H9 (cell line): ENCODE measurements at regions not wholly inside any gene's neighbourhood (a gene's known extent, or its start where the extent isn't known, plus 50 kb on each side); places are given as distances from the start of the nearest gene placed in this dataset.

ENCODE experiments used
- DNase-seq: peaks from one replicate; pipeline ENCODE4 v3.0.0-alpha.2; 2017
- H2AFZ ChIP-seq: one replicate; pipeline ENCODE4 v1.6.1; 2013; ENCODE audit warnings: mild to moderate bottlenecking, low read length, control low read depth, moderate library complexity
- H2AK5ac ChIP-seq: 2 replicates; pipeline ENCODE4 v1.6.1; 2013; ENCODE audit warnings: low read length, control low read depth, mixed read lengths; ENCODE audit not compliant: insufficient read length
- H2BK120ac ChIP-seq: one replicate; pipeline ENCODE4 v1.6.1; 2013; ENCODE audit warnings: low read depth, mild to moderate bottlenecking, low read length, control low read depth, inconsistent platforms; ENCODE audit not compliant: poor library complexity, severe bottlenecking
- H2BK12ac ChIP-seq: 2 replicates; pipeline ENCODE4 v1.6.1; 2013; ENCODE audit warnings: low read length, control low read depth, mixed read lengths, low read depth; ENCODE audit not compliant: insufficient read length
- H2BK15ac ChIP-seq: 2 replicates; pipeline ENCODE4 v1.6.1; 2013; ENCODE audit warnings: low read depth, low read length, control low read depth
- H2BK20ac ChIP-seq: one replicate; pipeline ENCODE4 v1.6.1; 2013; ENCODE audit warnings: low read depth, mild to moderate bottlenecking, low read length, control low read depth, inconsistent platforms; ENCODE audit not compliant: poor library complexity, severe bottlenecking
- H2BK5ac ChIP-seq: 2 replicates; pipeline ENCODE4 v1.6.1; 2013; ENCODE audit warnings: low read length, control low read depth, mixed read lengths; ENCODE audit not compliant: insufficient read length
- H3K14ac ChIP-seq: 2 replicates; pipeline ENCODE4 v1.6.1; 2013; ENCODE audit warnings: low read length, control low read depth; ENCODE audit not compliant: insufficient read depth
- H3K18ac ChIP-seq: 2 replicates; pipeline ENCODE4 v1.6.1; 2013; ENCODE audit warnings: low read depth, mild to moderate bottlenecking, mixed read lengths, low read length, control low read depth; ENCODE audit not compliant: insufficient read length
- H3K23ac ChIP-seq: 2 replicates; pipeline ENCODE4 v1.6.1; 2013; ENCODE audit warnings: low read length, control low read depth, mixed read lengths, low read depth; ENCODE audit not compliant: insufficient read length
- H3K23me2 ChIP-seq: 2 replicates; pipeline ENCODE4 v1.6.1; 2013; ENCODE audit warnings: low read depth, mild to moderate bottlenecking, mixed read lengths, low read length, control low read depth; ENCODE audit not compliant: insufficient read length, poor library complexity, severe bottlenecking
- H3K27ac ChIP-seq: 2 replicates; pipeline ENCODE4 v1.5.1; 2013; ENCODE audit warnings: low read length, control low read depth, mixed read lengths, low read depth; ENCODE audit not compliant: insufficient read length
- H3K27me3 ChIP-seq: 2 replicates; pipeline ENCODE4 v1.6.1; 2013; ENCODE audit warnings: low read length, control low read depth, inconsistent platforms; ENCODE audit not compliant: insufficient read depth
- H3K4ac ChIP-seq: 2 replicates; pipeline ENCODE4 v1.6.1; 2013; ENCODE audit warnings: low read depth, mild to moderate bottlenecking, control low read depth, inconsistent platforms, low read length, moderate library complexity
- H3K4me1 ChIP-seq: 2 replicates; pipeline ENCODE4 v1.6.1; 2013; ENCODE audit warnings: low read length, control low read depth, inconsistent platforms; ENCODE audit not compliant: insufficient read depth
- H3K4me2 ChIP-seq: 2 replicates; pipeline ENCODE4 v1.6.1; 2013; ENCODE audit warnings: low read length, control low read depth, mixed read lengths; ENCODE audit not compliant: insufficient read length, insufficient read depth
- H3K56ac ChIP-seq: 2 replicates; pipeline ENCODE4 v1.6.1; 2013; ENCODE audit warnings: low read depth, mild to moderate bottlenecking, mixed read lengths, low read length, control low read depth; ENCODE audit not compliant: insufficient read length
- H3K79me1 ChIP-seq: 2 replicates; pipeline ENCODE4 v1.6.1; 2013; ENCODE audit warnings: low read depth, mild to moderate bottlenecking, moderate library complexity, low read length, control low read depth, inconsistent platforms; ENCODE audit not compliant: insufficient read depth, poor library complexity, severe bottlenecking
- H3K79me2 ChIP-seq: 2 replicates; pipeline ENCODE4 v1.6.1; 2013; ENCODE audit warnings: low read length, control low read depth, inconsistent platforms; ENCODE audit not compliant: insufficient read depth
- H3K9ac ChIP-seq: 2 replicates; pipeline ENCODE4 v1.6.1; 2013; ENCODE audit warnings: low read length, control low read depth, mixed read lengths; ENCODE audit not compliant: insufficient read length; ENCODE audit errors: extremely low read depth
- H3K9me3 ChIP-seq: one replicate; pipeline ENCODE4 v1.6.1; 2013; ENCODE audit warnings: low read depth, low read length, inconsistent platforms; ENCODE audit not compliant: control insufficient read depth
- H3T11ph ChIP-seq: one replicate; pipeline ENCODE4 v1.6.1; 2013; ENCODE audit warnings: mild to moderate bottlenecking, low read length, control low read depth, inconsistent platforms
- H4K20me1 ChIP-seq: one replicate; pipeline ENCODE4 v1.6.1; 2013; ENCODE audit not compliant: control insufficient read depth, insufficient read length, insufficient read depth
- H4K5ac ChIP-seq: 2 replicates; pipeline ENCODE4 v1.6.1; 2013; ENCODE audit warnings: low read depth, mild to moderate bottlenecking, mixed read lengths, low read length, control low read depth; ENCODE audit not compliant: insufficient read length
- H4K8ac ChIP-seq: replicated peaks from 2 replicates; pipeline ENCODE4 v1.6.1; 2013; ENCODE audit warnings: low read length, control low read depth, mixed read lengths, low read depth; ENCODE audit not compliant: insufficient read length
- H4K91ac ChIP-seq: 2 replicates; pipeline ENCODE4 v1.6.1; 2013; ENCODE audit warnings: low read depth, mild to moderate bottlenecking, moderate library complexity, mixed read lengths, low read length, control low read depth; ENCODE audit not compliant: insufficient read length
- H3K27ac Mint-ChIP-seq, 3 experiments: 2 replicates in 2 of 3; 3 replicates in 1 of 3; pipeline ENCODE4 v1.8.0; 2020 to 2021; ENCODE audit warnings: mixed read lengths in 3 of 3, mild to moderate bottlenecking in 1 of 3, moderate library complexity in 1 of 3
- H3K27me3 Mint-ChIP-seq: 2 replicates; pipeline ENCODE4 v1.8.0; 2021; ENCODE audit warnings: low read depth, mild to moderate bottlenecking, moderate library complexity, mixed read lengths
- H3K36me3 Mint-ChIP-seq, 3 experiments: 2 replicates in 2 of 3; 3 replicates in 1 of 3; pipeline ENCODE4 v1.8.0; 2020 to 2021; ENCODE audit warnings: low read depth in 3 of 3, mixed read lengths in 3 of 3; ENCODE audit not compliant: insufficient read depth in 1 of 3
- H3K4me1 Mint-ChIP-seq, 2 experiments: 2 replicates each; pipeline ENCODE4 v1.8.0; 2020; ENCODE audit warnings: mixed read lengths in 2 of 2
- H3K4me3 Mint-ChIP-seq, 2 experiments: 2 replicates in 1 of 2; 3 replicates in 1 of 2; pipeline ENCODE4 v1.8.0; 2020 to 2021; ENCODE audit warnings: mild to moderate bottlenecking in 2 of 2, mixed read lengths in 2 of 2, moderate library complexity in 1 of 2
- H3K9me3 Mint-ChIP-seq, 2 experiments: 2 replicates in 1 of 2; 3 replicates in 1 of 2; pipeline ENCODE4 v1.8.0; 2020; ENCODE audit warnings: mild to moderate bottlenecking in 2 of 2, mixed read lengths in 2 of 2, moderate library complexity in 1 of 2
- CTCF ChIP-seq: fragments of 200-600 bp; sonication (generic); conservative IDR thresholded peaks from 3 replicates; pipeline ENCODE4 v1.8.0; 2021; ENCODE audit warnings: antibody characterized with exemption, mild to moderate bottlenecking
- WGBS: extraction: QIAGEN DNeasy Blood & Tissue Kit; methylation state at CpG from one replicate; pipeline ENCODE4 v1.1.7; 2013; ENCODE audit warnings: missing lambda C conversion rate, low lambda C conversion rate, mixed read lengths; ENCODE audit not compliant: insufficient read length; ENCODE audit errors: extremely low coverage; 5-methylcytosine and 5-hydroxymethylcytosine counted together

GRCh38 chr9:25427290-25427689, 251.0 kb downstream of the TUSC1 start:
- no peak for DNase-seq
- no peaks in the 10 kb centered on the region for H3K23me2 ChIP-seq
- no peak overlapping the region for H3K18ac ChIP-seq
- Mint-ChIP-seq H3K4me3 (no peak overlapping the region), H3K27ac (no peak overlapping the region), H3K4me1 (0 out of 4 replicates have a peak, but pooled peaks cover 0 to 4% of the 10 kb centered on the region in 2 experiments), H3K9me3 (peaks cover 14 to 26% of the 10 kb centered on the region in 2 experiments), H3K36me3 (peaks cover 6 to 23% (median 10%) of the 10 kb centered on the region in 3 experiments), H3K27me3 (no peaks in the 10 kb centered on the region)
- TF ChIP-seq CTCF, result no peak
- no peaks in the 10 kb centered on the region for H3K9me3 ChIP-seq
- no CpG with 5 or more reads among the region's 4 CpGs for WGBS
- no peak overlapping the region for H2BK12ac ChIP-seq
- no peak overlapping the region for H2BK20ac ChIP-seq
- no peak overlapping the region for H2BK5ac ChIP-seq
- H3K14ac ChIP-seq, result no peak overlapping the region; the same call in 1 of the 2 replicates
- H4K5ac ChIP-seq, result no peak overlapping the region
- H3K4me2 ChIP-seq, result no peak overlapping the region
- no peaks in the 10 kb centered on the region for H3K27me3 ChIP-seq
- H3K79me1 ChIP-seq, result no peaks in the 10 kb centered on the region
- no peak overlapping the region for H2BK120ac ChIP-seq
- no peak overlapping the region; the same call in 1 of the 2 replicates for H2BK15ac ChIP-seq
- H3T11ph ChIP-seq, result no peak overlapping the region
- H4K8ac ChIP-seq, result no peak overlapping the region
- no peak overlapping the region for H3K4ac ChIP-seq
- no peak overlapping the region for H4K91ac ChIP-seq
- no peak overlapping the region for H3K56ac ChIP-seq
- no peaks in the 10 kb centered on the region for H3K79me2 ChIP-seq
- H3K4me1 ChIP-seq, result no peaks in the 10 kb centered on the region
- H2AFZ ChIP-seq, result no peak overlapping the region
- no peak overlapping the region for H2AK5ac ChIP-seq
- no peak overlapping the region for H3K9ac ChIP-seq
- no peak overlapping the region for H3K23ac ChIP-seq
- no peak overlapping the region for H3K27ac ChIP-seq
- H4K20me1 ChIP-seq, result no peaks in the 10 kb centered on the region
